MM.1S (cell line): ENCODE measurements at regions not wholly inside any gene's neighbourhood (a gene's known extent, or its start where the extent isn't known, plus 50 kb on each side); places are given as distances from the start of the nearest gene placed in this dataset.

ENCODE experiments used
- DNase-seq: peaks from one replicate; pipeline ENCODE4 v3.0.0-alpha.2; 2015
- H2AFZ ChIP-seq: fragments of 300-600 bp; sonication (generic); 2 replicates; pipeline ENCODE4 v1.6.0; 2016; ENCODE audit warnings: antibody characterized with exemption, low read length
- H3F3A ChIP-seq: fragments of 300-600 bp; sonication (generic); 2 replicates; pipeline ENCODE4 v1.6.1; 2016; ENCODE audit warnings: mild to moderate bottlenecking, antibody characterized with exemption, low read length, moderate library complexity, mixed read lengths; ENCODE audit not compliant: insufficient read depth
- H3K27ac ChIP-seq: fragments of 300-600 bp; sonication (generic); 2 replicates; pipeline ENCODE4 v1.5.1; 2016; ENCODE audit warnings: mild to moderate bottlenecking, low read length
- H3K27me3 ChIP-seq: fragments of 300-600 bp; sonication (generic); replicated peaks from 2 replicates; pipeline ENCODE4 v1.6.0; 2016; ENCODE audit warnings: low read length; ENCODE audit not compliant: insufficient read depth
- H3K36me3 ChIP-seq: fragments of 300-600 bp; sonication (generic); replicated peaks from 2 replicates; pipeline ENCODE4 v1.6.1; 2016; ENCODE audit warnings: mild to moderate bottlenecking, low read length, mixed read lengths; ENCODE audit not compliant: insufficient read depth
- H3K4me1 ChIP-seq: fragments of 300-600 bp; sonication (generic); 2 replicates; pipeline ENCODE4 v1.6.1; 2016; ENCODE audit warnings: low read length, mixed read lengths
- H3K4me2 ChIP-seq: fragments of 300-600 bp; sonication (generic); 2 replicates; pipeline ENCODE4 v1.6.0; 2016; ENCODE audit warnings: low read depth, low read length
- H3K4me3 ChIP-seq: fragments of 300-600 bp; sonication (generic); 2 replicates; pipeline ENCODE4 v1.5.1; 2016; ENCODE audit warnings: low read length, mixed read lengths
- H3K79me2 ChIP-seq: fragments of 300-600 bp; sonication (generic); 2 replicates; pipeline ENCODE4 v1.6.1; 2016; ENCODE audit warnings: mixed run types, low read length, mixed read lengths
- H3K9ac ChIP-seq: fragments of 300-600 bp; sonication (generic); 2 replicates; pipeline ENCODE4 v1.6.1; 2016; ENCODE audit warnings: low read length, mixed read lengths
- H3K9me2 ChIP-seq: fragments of 300-600 bp; sonication (generic); replicated peaks from 2 replicates; pipeline ENCODE4 v1.6.1; 2016; ENCODE audit warnings: mild to moderate bottlenecking, low read length, mixed read lengths; ENCODE audit not compliant: insufficient read depth
- H3K9me3 ChIP-seq: fragments of 300-600 bp; sonication (generic); replicated peaks from 2 replicates; pipeline ENCODE4 v1.6.1; 2016; ENCODE audit warnings: mild to moderate bottlenecking, low read length, mixed read lengths; ENCODE audit not compliant: insufficient read depth
- H4K20me1 ChIP-seq: fragments of 300-600 bp; sonication (generic); 2 replicates; pipeline ENCODE4 v1.6.1; 2016; ENCODE audit warnings: mild to moderate bottlenecking, low read length, moderate library complexity, mixed read lengths; ENCODE audit not compliant: insufficient read depth
- CTCF ChIP-seq: fragments of 300-600 bp; sonication (generic); IDR thresholded peaks from 2 replicates; pipeline ENCODE4 v1.5.1; 2016; ENCODE audit warnings: antibody characterized with exemption, low read length, mixed read lengths
- EZH2 ChIP-seq: fragments of 300-600 bp; sonication (generic); optimal IDR thresholded peaks from 2 replicates; pipeline ENCODE3; 2017; ENCODE audit warnings: low read depth, mild to moderate bottlenecking, antibody characterized with exemption, low read length, mixed read lengths
- EZH2phosphoT487 ChIP-seq: fragments of 300-600 bp; sonication (generic); IDR thresholded peaks from 2 replicates; pipeline ENCODE4 v1.6.1; 2018; ENCODE audit warnings: antibody characterized with exemption, low read length

- H3K4me2 ChIP-seq: no peak overlapping the region
- H4K20me1 ChIP-seq: no peaks in the 10 kb centered on the region
- no peaks in the 10 kb centered on the region for H3K27me3 ChIP-seq
- H3K9me2 ChIP-seq: no peaks in the 10 kb centered on the region
- H3K27ac ChIP-seq: no peak overlapping the region
- no peak overlapping the region for H2AFZ ChIP-seq
- H3K9ac ChIP-seq: no peak overlapping the region
- no peak for DNase-seq
- TF ChIP-seq EZH2 (no peak), CTCF (no peak)
- H3F3A ChIP-seq: no peaks in the 10 kb centered on the region
- H3K9me3 ChIP-seq: no peaks in the 10 kb centered on the region
- H3K79me2 ChIP-seq: no peaks in the 10 kb centered on the region
- no peak overlapping the region for H3K4me3 ChIP-seq
- no peaks in the 10 kb centered on the region for H3K36me3 ChIP-seq
- no peaks in the 10 kb centered on the region for H3K4me1 ChIP-seq
Observed at GRCh38 chr5:124001036-124001615, 489.1 kb downstream of the CSNK1G3 start.

DNA sequence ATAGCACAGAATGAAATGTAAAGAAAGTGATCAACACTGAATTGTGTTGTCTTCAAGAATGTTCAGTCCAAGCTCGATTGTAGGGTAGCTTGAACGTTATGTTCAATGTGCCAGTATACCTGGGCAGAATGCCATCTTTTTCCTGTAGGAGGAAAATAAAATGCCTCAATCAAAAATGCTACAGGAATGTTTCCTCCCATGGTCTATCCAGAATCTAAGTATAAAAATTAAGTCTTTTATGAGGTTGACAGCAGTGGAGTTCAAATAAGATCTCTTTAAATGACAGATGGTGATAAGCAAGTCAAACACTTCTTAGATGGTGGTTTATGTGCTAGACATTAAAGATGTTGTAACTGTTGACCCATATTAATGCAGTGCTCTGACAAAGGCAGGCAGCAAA lies 488.6 kb downstream of the CSNK1G3 start:
- Histone ChIP-seq H3K27me3 (no peaks in the 10 kb centered on the region), H3K4me2 (no peak overlapping the region), H3K79me2 (no peaks in the 10 kb centered on the region), H3K9me2 (no peaks in the 10 kb centered on the region), H3K4me3 (no peak overlapping the region), H2AFZ (no peak overlapping the region), H3K36me3 (no peaks in the 10 kb centered on the region), H3K9me3 (no peaks in the 10 kb centered on the region), H3F3A (no peaks in the 10 kb centered on the region), H3K9ac (no peak overlapping the region), H3K4me1 (no peaks in the 10 kb centered on the region), H4K20me1 (no peaks in the 10 kb centered on the region), H3K27ac (no peak overlapping the region)
- TF ChIP-seq CTCF: no peak
- no peak for TF ChIP-seq EZH2phosphoT487
- no peak for DNase-seq

- no peak for TF ChIP-seq EZH2
- TF ChIP-seq CTCF: no peak
- TF ChIP-seq EZH2phosphoT487: no peak
- Histone ChIP-seq H3K27me3 (no peaks in the 10 kb centered on the region), H3F3A (no peaks in the 10 kb centered on the region), H3K9ac (no peak overlapping the region), H3K4me1 (no peaks in the 10 kb centered on the region), H3K79me2 (no peaks in the 10 kb centered on the region), H2AFZ (no peak overlapping the region), H3K9me3 (no peaks in the 10 kb centered on the region), H3K4me3 (no peak overlapping the region), H4K20me1 (no peaks in the 10 kb centered on the region), H3K27ac (no peak overlapping the region), H3K36me3 (no peaks in the 10 kb centered on the region), H3K9me2 (no peaks in the 10 kb centered on the region), H3K4me2 (no peak overlapping the region)
- no peak for DNase-seq
Observed at GRCh38 chr5:123997462-123998215, 485.7 kb downstream of the CSNK1G3 start.
